Testis (tissue), 2 donors: ENCODE measurements at regions not wholly inside any gene's neighbourhood (a gene's known extent, or its start where the extent isn't known, plus 50 kb on each side); places are given as distances from the start of the nearest gene placed in this dataset.

Source experiments
- CTCF ChIP-seq, 3 experiments: fragments of 450-650 bp in 2 of 3; fragments of 200-600 bp in 1 of 3; sonication (generic) in 1 of 3; IDR thresholded peaks; one replicate each; pipeline ENCODE4 v1.5.1; 2016 to 2019; ENCODE audit warnings: antibody characterized with exemption in 3 of 3, mild to moderate bottlenecking in 2 of 3, moderate library complexity in 1 of 3
- POLR2A ChIP-seq: fragments of 450-650 bp; IDR thresholded peaks from one replicate; pipeline ENCODE4 v1.6.1; 2017; ENCODE audit warnings: antibody characterized with exemption, mild to moderate bottlenecking, moderate library complexity

- TF ChIP-seq CTCF (IDR thresholded peaks at IDR 0.05) (no peak), POLR2A (no peak)
Observed at GRCh38 chr3:55170444-55170843, 242.6 kb upstream of the LRTM1 start.
